SK-N-SH treated with all-trans-retinoic acid at 6 μM for 48 hours (cell line): ENCODE measurements at regions not wholly inside any gene's neighbourhood (a gene's known extent, or its start where the extent isn't known, plus 50 kb on each side); places are given as distances from the start of the nearest gene placed in this dataset.

Experiments used
- ATAC-seq: fragments of 200-7000 bp; cut with Tn5 transposase; 3 replicates; pipeline ENCODE4 v1.9.1; 2020; ENCODE audit warnings: mild to moderate bottlenecking, moderate library complexity
- ARNTL ChIP-seq: fragments of 450-650 bp; formaldehyde crosslinking; IDR thresholded peaks from 2 replicates; pipeline ENCODE4 v1.5.0; 2020; ENCODE audit warnings: low read depth, mild to moderate bottlenecking, moderate library complexity, borderline replicate concordance
- CSDC2 ChIP-seq: fragments of 250-450 bp; sonication (Bioruptor Pico); IDR thresholded peaks from 2 replicates; pipeline ENCODE4 v1.5.0; 2020; ENCODE audit warnings: mild to moderate bottlenecking, moderate library complexity
- ESRRG ChIP-seq: fragments of 250-450 bp; sonication (Bioruptor Pico); IDR thresholded peaks from 2 replicates; pipeline ENCODE4 v1.6.1; 2021; ENCODE audit warnings: mild to moderate bottlenecking
- GLIS3 ChIP-seq: fragments of 250-450 bp; sonication (Bioruptor Pico); IDR thresholded peaks from 2 replicates; pipeline ENCODE4 v1.5.0; 2020; ENCODE audit warnings: mild to moderate bottlenecking, moderate library complexity
- ISL1 ChIP-seq: fragments of 250-450 bp; sonication (Bioruptor Pico); IDR thresholded peaks from 2 replicates; pipeline ENCODE4 v2.1.2; 2022; ENCODE audit warnings: mild to moderate bottlenecking, moderate library complexity
- OSR1 ChIP-seq: fragments of 250-450 bp; sonication (Bioruptor Pico); IDR thresholded peaks from 2 replicates; pipeline ENCODE4 v1.8.0; 2022; ENCODE audit warnings: moderate library complexity, mild to moderate bottlenecking, inconsistent platforms
- PPARA ChIP-seq: fragments of 250-450 bp; sonication (Bioruptor Pico); IDR thresholded peaks from 2 replicates; pipeline ENCODE4 v1.5.0; 2020; ENCODE audit warnings: mild to moderate bottlenecking, borderline replicate concordance
- RARB ChIP-seq: fragments of 250-450 bp; sonication (Bioruptor Pico); IDR thresholded peaks from 2 replicates; pipeline ENCODE4 v1.8.0; 2021; ENCODE audit warnings: mild to moderate bottlenecking, moderate library complexity
- SNAI2 ChIP-seq: fragments of 250-450 bp; sonication (Bioruptor Pico); IDR thresholded peaks from 2 replicates; pipeline ENCODE4 v1.5.0; 2020; ENCODE audit warnings: mild to moderate bottlenecking, moderate library complexity
- TOX ChIP-seq: fragments of 250-450 bp; sonication (Bioruptor Pico); IDR thresholded peaks from 2 replicates; pipeline ENCODE4 v1.8.0; 2021; ENCODE audit warnings: mild to moderate bottlenecking, moderate library complexity, borderline replicate concordance
- ZFP3 ChIP-seq: fragments of 250-450 bp; sonication (Bioruptor Pico); IDR thresholded peaks from 2 replicates; pipeline ENCODE4 v1.5.0; 2020; ENCODE audit warnings: mild to moderate bottlenecking, moderate library complexity
- ZNF565 ChIP-seq: fragments of 450-650 bp; formaldehyde crosslinking; conservative IDR thresholded peaks from 2 replicates; pipeline ENCODE4 v1.5.0; 2020; ENCODE audit warnings: low read depth, mild to moderate bottlenecking, moderate library complexity
- TF ChIP-seq, protein P1 (sequence below): fragments of 250-450 bp; sonication (Bioruptor Pico); IDR thresholded peaks from 2 replicates; pipeline ENCODE4 v1.5.1; 2020; ENCODE audit warnings: low read depth, mild to moderate bottlenecking, moderate library complexity
- TF ChIP-seq, protein P2 (sequence below): fragments of 250-450 bp; sonication (Bioruptor Pico); IDR thresholded peaks from 2 replicates; pipeline ENCODE4 v1.8.0; 2021; ENCODE audit warnings: low read depth, mild to moderate bottlenecking, moderate library complexity, borderline replicate concordance
- TF ChIP-seq, protein P3 (sequence below): fragments of 250-450 bp; sonication (Bioruptor Pico); IDR thresholded peaks from 2 replicates; pipeline ENCODE4 v1.5.0; 2020; ENCODE audit warnings: mild to moderate bottlenecking, moderate library complexity

DNA sequence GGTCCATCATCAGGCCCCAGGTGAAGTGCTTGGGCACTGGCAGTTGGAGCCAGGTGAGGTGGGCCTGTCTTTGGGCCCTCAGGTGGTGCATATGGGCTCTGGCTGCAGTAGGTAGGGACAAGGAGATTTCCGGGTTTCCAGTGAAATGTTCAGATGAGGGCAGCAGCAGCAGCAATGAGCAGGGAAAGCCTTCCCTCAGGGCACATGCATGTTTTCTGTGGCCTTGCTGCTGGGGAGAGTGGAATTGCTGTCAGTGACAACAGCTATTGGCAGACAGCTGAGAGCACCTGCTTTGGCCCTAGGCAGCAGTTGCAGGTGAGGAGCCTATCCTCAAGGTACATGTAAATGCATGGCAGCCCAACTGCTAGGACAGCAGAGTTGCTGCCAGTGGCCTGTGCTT lies 58.9 kb upstream of the QRFPR start:
- ATAC-seq: no peak
- no peak for TF ChIP-seq ZNF565 (CRISPR knock-in tag)
- TF ChIP-seq ESRRG (CRISPR knock-in tag): no peak
- no peak for TF ChIP-seq CSDC2 (CRISPR knock-in tag)
- no peak for TF ChIP-seq ARNTL (CRISPR knock-in tag)
- no peak for TF ChIP-seq GLIS3
- TF ChIP-seq ZFP3 (CRISPR knock-in tag): no peak
- TF ChIP-seq OSR1 (CRISPR knock-in tag): no peak
- TF ChIP-seq RARB (CRISPR knock-in tag): no peak
- TF ChIP-seq, protein P1, sequence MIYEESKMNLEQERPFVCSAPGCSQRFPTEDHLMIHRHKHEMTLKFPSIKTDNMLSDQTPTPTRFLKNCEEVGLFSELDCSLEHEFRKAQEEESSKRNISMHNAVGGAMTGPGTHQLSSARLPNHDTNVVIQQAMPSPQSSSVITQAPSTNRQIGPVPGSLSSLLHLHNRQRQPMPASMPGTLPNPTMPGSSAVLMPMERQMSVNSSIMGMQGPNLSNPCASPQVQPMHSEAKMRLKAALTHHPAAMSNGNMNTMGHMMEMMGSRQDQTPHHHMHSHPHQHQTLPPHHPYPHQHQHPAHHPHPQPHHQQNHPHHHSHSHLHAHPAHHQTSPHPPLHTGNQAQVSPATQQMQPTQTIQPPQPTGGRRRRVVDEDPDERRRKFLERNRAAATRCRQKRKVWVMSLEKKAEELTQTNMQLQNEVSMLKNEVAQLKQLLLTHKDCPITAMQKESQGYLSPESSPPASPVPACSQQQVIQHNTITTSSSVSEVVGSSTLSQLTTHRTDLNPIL (CRISPR knock-in tag): no peak
- no peak for TF ChIP-seq PPARA (CRISPR knock-in tag)
- no peak for TF ChIP-seq ISL1 (CRISPR knock-in tag)
- no peak for TF ChIP-seq TOX (CRISPR knock-in tag)
- TF ChIP-seq, protein P2, sequence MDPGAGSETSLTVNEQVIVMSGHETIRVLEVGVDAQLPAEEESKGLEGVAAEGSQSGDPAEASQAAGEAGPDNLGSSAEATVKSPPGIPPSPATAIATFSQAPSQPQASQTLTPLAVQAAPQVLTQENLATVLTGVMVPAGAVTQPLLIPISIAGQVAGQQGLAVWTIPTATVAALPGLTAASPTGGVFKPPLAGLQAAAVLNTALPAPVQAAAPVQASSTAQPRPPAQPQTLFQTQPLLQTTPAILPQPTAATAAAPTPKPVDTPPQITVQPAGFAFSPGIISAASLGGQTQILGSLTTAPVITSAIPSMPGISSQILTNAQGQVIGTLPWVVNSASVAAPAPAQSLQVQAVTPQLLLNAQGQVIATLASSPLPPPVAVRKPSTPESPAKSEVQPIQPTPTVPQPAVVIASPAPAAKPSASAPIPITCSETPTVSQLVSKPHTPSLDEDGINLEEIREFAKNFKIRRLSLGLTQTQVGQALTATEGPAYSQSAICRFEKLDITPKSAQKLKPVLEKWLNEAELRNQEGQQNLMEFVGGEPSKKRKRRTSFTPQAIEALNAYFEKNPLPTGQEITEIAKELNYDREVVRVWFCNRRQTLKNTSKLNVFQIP: no peak
- TF ChIP-seq SNAI2: no peak
- TF ChIP-seq, protein P3, sequence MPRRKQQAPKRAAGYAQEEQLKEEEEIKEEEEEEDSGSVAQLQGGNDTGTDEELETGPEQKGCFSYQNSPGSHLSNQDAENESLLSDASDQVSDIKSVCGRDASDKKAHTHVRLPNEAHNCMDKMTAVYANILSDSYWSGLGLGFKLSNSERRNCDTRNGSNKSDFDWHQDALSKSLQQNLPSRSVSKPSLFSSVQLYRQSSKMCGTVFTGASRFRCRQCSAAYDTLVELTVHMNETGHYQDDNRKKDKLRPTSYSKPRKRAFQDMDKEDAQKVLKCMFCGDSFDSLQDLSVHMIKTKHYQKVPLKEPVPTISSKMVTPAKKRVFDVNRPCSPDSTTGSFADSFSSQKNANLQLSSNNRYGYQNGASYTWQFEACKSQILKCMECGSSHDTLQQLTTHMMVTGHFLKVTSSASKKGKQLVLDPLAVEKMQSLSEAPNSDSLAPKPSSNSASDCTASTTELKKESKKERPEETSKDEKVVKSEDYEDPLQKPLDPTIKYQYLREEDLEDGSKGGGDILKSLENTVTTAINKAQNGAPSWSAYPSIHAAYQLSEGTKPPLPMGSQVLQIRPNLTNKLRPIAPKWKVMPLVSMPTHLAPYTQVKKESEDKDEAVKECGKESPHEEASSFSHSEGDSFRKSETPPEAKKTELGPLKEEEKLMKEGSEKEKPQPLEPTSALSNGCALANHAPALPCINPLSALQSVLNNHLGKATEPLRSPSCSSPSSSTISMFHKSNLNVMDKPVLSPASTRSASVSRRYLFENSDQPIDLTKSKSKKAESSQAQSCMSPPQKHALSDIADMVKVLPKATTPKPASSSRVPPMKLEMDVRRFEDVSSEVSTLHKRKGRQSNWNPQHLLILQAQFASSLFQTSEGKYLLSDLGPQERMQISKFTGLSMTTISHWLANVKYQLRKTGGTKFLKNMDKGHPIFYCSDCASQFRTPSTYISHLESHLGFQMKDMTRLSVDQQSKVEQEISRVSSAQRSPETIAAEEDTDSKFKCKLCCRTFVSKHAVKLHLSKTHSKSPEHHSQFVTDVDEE (CRISPR knock-in tag): no peak
